NCI-H146 treated with DMSO at 0.1 percent for 48 hours (cell line): ENCODE measurements at regions not wholly inside any gene's neighbourhood (a gene's known extent, or its start where the extent isn't known, plus 50 kb on each side); places are given as distances from the start of the nearest gene placed in this dataset.
"Not testable (repeated sequence)": the region's sequence is repeated elsewhere in the genome, so short reads cannot be mapped to it uniquely, and the experiment has no call there.

Source experiments
- DNase-seq: peaks from one replicate; lab custom pipeline; 2025; ENCODE audit not compliant: unreplicated experiment; lab: John Stamatoyannopoulos, UW

DNA sequence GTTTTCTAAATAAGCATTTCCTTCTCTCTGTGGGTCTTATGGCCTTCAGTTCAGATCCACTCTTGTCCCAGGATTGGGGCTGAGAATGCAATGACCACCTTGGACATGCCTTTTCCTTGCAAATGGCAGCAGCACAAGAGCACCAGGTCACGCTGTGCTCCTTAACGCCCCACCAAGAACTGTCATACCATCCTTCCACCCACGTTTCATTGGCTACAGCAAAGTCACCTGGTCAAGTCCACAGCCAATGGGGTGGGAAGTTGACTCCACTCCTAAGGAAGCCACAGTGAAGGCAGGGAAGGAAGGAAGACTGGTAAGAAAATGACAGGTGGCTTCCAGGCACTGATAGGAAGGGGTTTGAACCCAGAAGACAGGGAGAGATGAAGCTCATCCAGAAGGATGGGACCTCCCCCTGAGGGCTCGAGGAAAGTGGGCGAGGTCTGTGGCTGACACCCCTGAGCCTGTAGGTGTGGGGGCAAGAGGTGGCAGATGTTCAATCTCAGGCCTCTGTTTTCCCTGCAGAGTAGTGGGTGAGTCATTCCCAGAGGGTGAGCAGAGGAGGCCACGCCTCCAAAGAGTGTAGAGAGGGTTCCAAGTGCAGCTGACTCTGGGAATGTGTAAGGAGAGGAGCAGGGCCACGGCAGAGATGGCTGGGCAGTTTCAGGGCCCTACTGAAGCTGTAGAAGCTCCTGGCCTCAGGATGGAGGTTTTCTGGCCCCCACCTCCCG lies 113.5 kb upstream of the VRK1 start:
- no peak for DNase-seq

DNA sequence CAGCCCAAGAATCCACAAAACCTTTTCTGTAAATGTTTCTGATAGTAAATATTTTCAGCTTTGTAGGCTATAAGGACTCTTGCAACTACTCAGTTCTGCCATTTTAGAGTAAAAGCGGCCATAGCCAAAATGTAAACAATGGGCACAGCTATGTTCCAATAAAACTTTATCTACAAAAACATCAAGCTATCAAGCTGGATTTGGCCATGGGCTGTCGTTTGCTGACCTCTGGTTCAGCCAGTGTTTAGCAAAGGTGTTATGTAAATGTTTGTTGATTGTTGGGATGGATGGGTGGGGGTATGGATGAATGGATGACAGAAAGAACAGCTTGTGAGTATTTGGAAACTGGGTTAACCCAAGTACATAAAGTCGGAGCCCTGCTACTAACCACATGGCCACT lies 111.1 kb upstream of the VRK1 start:
- DNase-seq = no peak

DNA sequence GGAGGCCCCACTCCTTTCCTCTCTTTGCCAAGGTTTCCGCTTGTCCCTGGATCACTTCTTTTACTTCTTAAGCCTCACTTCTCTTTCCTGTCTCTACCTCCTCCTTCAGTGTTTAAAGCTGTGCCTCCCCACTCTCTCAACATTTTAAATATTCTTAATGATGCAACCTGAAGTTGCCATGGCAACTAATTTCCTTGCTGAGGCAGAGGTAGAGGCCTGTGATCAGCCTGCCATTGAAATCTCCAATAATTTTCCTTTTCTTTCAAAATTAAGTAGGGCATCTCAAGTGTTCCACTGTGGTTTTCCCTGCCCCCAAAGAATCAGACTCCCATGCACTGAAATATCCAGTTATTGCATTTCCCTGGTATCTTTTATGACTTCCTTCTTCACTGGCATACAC lies 108.6 kb upstream of the VRK1 start:
- DNase-seq = no peak

DNA sequence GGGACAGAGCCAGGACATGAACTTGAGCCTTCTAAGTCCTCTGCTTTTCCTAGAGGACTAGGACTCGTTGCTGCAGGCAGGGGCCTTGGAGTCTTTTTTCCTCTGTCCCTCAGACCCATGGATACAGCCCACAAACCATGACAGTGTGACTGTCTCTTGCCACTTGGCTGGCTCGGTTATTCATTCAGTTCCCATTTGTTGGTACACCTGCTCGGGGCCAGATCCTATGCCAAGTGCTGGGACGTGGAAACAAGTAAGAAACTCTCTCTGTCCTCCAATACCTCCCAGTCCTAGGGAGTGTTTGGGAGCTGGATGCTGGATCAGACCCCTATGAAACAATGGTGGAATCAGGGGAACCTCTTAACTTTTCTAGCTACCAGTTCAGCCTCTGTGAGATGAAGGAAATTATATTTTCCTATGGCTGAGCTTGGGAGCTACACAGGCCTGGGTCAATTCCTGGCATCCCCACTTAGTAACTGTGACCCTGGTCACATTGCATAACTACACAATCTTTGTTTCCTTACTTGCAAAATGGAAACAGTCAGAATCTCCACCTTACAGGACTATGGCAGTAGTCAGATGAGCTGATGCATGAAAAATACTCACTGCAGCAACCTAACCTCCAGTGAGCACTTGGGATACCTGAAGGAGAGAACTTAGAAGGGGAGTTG lies 106.3 kb upstream of the VRK1 start:
- no peak for DNase-seq

DNA sequence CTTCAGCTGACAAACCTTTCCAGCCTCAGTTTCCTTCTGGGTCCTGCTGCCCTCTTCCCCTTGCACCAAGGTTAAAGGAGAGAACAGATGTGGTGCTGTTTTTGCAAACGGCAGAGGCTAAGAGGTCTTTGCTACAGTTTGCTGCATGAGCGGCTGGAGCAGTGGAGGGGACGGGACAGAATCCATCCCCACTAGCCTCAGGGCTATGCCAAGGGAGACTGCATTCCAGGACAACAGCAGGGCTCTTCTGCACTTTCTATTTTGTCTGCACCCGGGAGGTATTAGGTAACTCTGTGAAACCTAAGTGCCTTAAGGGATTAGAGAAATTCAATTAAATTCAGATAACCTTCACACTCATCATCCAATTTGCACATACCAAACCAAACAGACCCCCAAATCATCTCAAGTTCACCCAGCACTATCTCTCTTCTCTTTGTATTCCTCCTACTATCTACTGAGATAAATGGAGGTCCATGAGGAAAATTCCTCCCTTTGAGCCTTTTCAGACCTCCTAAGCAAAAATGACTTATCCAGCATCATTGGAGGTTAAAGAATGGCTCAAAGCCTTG lies 103.8 kb upstream of the VRK1 start:
- no peak for DNase-seq

DNA sequence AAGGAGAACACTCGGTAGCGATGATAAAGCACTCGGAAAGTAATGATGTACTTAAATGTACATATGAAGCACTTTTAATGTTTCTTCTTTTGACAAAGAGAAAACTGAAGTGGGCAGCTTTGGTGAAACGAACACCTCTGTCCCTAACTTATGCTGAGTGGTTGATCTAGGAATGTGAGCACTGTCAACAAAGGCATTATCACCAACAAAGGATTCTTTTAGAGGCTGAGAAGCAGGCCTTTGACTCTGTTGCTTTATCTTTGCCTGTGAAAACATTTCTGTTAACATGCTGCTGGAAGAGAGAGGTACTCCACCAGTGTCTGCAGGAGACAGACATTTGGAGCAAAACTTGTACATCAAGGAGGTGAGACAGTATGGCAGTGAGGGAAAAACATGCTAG lies 103.2 kb upstream of the VRK1 start:
- no peak for DNase-seq

DNA sequence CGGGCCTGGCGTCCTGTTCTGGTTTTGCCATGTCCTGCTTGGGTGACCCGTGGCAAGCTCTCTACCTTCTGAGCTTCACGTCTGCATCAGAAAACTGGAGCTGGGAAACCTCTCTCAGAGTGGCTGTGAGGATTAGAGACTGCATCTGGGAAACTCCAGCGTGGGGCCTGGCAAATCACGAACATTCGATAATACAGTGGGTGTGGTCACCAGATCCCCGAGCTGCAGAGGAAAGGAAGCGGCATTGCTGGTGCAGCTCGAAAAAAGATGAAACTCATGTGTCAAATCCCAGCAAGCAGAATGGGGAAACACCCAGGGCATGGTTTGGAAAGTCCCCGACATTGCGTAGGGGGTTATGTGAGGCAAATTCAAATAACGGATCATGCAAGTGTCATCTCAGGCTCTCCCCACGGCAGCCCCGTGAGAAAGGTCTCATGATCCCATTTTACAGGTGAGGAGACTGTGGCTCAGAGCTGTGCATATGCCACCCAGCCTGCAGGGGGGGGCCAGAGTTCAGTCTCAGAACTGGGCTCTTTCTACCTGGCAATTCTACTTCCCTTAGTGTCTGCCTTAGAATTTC lies 98.1 kb upstream of the VRK1 start:
- no peak for DNase-seq

DNA sequence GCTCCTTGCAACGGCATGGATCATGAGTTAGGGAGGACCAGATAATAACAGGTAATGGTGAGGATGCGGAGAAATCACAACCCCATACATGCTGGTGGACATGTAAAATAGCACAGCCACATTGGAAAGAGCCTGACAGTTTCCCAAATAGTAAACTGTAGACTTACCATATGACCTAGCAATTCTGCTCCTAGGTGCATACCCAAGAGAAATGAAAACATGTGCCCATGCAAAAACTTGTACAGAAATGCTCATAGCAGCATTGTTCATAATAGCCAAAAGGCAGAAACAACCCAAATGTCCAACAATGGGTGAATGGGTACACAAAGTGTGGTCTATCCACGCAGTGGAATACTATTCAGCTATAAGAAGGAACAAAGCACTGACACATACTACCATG lies 97.5 kb upstream of the VRK1 start:
- no peak for DNase-seq

DNA sequence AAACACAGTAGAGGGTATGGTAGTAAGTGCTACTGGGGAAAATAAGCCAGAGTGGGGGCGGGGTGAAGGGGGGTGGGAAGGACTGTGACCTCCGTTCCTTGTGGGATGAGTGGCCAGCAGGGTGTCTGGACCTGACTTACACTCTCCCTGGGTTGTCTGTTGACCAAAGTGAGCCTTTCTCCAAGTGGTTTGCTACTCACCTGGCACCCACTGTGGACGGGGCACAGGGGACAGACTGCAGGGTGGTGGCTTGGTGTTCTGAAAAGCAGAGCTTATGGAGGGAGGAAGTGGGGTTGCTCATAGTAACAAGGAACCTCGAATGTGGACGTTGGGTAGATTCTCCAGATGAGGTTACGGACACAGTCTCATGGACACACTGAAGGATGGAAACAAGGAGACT lies 94.4 kb upstream of the VRK1 start:
- no peak for DNase-seq

DNA sequence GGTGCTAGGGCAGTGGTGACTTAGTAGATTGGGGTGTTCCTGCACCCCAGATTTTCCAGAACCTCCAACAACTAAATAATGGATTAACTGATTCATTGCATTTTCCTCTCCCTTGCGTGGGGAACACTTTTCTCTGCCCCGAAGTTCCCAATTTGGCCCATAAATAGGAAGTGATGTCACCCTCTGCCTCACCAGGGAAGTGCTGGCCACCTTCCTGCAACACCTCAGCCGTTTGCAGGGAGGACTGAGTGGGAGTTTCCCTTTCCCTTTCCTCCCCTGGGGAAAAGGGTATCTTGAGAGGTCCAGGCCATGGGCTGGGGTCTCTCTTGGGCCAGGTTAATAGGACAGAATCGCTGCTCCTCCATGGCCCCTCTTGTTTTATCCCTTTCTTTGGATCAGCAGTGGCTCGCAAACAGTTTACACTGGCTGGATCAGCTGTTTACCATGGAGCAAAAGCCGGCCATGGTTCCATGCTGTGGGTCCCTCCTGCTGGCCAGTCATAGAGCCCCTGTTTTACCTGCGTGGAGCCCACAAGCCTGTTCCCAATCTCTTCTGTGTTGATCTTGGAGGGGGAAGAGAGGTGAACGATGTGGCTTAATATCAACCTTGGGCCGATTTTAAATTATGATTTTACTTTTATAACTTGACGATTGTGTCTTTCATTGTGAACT lies 91.6 kb upstream of the VRK1 start:
- no peak for DNase-seq

DNA sequence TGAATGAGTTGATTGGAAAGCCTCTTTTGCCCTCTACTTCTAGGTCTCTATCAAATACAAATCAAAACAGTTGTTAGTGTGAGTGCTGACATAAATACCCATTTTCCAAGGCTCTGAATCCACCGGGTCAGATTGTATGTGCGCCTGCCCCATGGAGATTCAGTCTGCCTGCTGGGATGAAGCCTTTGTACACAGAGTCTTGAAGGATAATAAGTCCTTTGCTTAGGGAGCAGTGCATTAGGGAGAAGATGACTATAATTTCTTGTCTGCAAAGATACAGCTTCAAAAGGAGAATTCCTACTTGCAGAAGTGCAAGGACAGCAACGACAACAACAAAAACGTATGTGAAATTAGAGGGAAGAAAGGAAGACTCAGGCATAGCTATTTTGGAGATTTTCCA lies 90.3 kb upstream of the VRK1 start:
- no peak for DNase-seq

DNA sequence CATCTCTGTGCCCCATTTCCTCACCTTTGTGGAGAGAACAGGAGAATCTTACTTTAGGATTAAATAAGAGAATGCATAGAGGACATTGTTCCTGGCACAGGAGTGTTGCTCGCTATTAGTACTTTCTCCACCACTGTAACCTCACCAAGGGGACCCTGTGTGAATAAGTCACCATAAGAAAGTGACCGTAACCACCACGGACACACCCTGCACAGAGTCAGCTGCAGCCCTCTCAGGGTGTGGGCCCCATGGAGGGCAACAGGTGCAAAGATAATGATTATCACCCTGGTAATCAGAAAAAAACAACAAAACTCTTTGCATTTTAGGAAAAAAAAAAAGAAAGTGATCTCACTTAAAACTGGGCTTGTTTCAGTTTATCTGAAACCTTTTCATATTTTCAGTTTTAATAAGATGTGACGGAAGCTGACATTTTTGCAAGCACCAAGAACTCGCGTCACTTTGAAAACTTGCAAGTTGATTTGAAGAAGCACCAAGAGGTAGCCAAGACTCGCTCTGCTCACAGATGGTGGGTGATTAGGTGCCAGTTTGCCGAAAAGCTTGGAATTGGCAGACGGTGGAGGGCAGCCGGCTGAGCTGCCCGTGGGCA lies 87.0 kb upstream of the VRK1 start:
- DNase-seq = peak; percentile 16

DNA sequence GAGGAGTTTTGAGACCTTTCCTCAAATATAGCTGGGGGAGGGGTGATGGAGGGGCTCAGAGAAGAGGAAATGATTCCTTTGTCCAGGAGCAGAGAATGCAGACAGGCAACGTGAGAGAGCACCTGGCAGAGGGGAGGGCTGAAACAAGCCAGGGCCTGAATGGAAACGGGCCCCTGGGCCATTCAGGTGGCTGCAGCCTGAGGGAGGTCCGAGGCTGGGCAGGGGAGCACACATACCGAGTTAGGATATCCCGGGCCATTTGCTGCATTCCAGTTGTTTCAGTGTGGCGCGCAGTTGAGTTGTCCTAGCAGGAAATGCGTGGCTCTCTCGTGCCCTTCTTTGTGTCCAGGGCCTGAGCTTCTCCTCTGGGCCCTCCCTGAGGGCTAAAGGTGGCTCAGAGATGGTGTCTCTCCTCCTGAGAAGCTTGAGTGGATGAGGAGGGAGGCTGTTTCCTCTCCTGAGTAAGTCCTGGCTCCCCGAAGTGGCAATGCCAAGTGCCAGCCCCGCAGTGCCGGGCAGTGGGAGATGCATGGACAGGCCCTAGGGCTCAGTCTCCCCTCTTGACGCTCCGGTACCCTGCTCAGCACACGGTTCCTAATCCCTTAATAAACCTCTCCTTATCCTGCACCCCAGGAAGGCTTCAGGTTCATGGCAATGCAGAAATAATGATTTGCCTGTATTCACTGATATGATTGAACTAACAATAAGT lies 85.5 kb upstream of the VRK1 start:
- no peak for DNase-seq

DNA sequence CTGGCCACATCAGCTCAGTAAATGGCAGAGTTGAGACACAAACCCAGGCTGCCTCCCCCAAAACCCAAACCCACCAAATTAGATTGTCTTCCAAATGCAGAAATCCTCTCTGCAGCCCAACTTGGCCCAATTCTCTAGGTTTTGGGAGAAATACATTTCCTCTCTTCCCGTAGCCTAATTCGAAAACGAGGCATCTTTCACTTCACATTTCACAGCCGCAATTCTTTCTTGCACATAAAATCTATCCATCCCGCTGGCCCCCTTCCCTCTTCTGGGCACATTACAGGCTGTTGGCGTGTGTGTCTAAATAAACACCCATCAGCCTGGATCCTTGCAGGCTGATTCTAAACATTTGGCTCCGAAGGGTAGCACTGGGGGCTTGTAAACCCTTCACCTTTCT lies 83.8 kb upstream of the VRK1 start:
- DNase-seq = no peak

DNA sequence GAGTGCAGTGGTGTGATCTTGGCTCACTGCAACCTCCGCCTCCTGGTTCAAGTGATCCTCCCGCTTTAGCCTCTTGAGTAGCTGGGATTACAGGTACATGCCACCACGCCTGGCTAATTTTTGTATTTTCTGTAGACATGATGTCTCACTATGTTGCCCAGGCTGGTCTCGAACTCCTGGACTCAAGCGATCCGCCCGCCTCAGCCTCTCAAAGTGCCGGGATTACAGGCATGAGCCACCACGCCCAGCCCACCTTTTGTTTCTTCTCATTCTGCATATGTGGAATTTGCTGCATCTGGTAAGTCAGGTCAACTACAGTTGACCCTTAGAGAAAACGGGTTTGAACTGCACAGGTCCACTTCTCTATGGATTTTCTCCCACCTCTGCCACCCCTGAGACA lies 82.6 kb upstream of the VRK1 start:
- DNase-seq = not testable (repeated sequence)

DNA sequence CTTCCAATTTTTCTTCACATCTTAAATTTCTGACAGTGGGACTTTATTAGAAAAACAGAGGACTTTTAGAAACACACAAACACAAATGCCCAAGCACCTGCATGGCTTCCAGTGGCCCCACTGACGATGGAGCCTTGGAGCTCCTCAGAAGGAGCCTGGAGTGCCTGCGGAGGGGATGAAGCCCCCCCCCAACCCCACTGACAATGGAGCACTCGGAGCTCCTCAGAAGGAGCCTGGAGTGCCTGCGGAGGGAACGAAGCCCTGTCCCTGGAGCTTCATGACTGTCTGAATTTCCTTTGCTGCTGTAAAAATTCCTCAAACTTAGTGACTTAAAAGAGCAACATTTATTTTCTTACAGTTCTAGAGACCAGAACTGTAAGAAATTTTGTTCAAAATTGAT lies 80.1 kb upstream of the VRK1 start:
- DNase-seq = no peak

DNA sequence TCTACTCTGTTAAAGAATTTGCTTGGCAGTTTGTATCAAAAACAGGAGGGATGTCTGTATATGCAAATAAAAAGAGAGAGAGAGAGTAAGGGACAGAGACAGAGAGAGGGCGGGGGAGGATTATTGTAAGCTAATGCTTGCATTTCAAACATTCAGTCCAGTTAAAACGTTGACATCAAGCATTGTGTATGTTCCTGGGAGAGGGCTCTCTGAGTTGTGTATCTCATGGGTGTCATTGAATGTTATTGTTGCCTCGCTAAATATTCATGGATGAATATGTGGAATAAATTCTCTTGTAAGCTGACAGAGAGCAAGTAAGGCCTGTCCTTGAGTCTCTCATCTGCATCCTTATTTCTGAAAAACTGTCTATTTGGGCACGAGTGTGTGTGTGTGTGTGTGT lies 78.8 kb upstream of the VRK1 start:
- no peak for DNase-seq

DNA sequence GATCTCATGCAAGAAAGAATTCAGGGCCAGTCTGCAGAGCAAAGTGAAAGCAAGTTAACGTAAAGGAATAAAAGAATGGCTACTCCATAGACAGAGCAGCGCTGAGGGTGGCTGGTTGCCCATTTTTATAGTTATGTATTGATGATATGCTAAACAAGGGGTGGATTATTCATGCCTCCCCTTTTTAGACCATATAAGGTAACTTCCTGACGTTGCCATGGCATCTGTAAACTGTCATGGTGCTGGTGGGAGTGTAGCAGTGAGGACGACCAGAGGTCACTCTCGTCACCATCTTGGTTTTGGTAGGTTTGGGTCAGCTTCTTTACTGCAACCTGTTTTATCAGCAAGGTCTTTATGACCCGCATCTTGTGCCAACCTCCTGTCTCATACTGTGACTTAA lies 76.5 kb upstream of the VRK1 start:
- not testable (repeated sequence) for DNase-seq

DNA sequence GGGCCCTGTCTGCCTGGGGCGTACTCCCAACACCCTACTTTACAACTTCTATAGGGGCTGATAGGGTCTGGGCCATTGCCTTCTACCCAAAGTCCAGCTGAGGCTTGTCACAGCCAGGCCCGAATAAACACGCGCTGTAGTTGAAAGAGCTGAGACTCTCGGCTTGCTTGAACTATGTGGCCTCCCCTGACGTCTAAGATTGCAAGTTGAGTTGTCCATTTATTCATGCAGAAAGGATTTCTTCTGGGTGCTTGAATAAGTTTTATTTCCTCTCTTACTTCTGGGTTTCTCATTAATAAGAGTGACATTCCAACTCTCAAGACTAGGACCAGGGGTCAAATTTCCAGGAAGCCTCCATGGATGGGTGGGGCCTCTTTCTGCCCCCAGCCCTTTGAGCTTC lies 74.4 kb upstream of the VRK1 start:
- DNase-seq = no peak

DNA sequence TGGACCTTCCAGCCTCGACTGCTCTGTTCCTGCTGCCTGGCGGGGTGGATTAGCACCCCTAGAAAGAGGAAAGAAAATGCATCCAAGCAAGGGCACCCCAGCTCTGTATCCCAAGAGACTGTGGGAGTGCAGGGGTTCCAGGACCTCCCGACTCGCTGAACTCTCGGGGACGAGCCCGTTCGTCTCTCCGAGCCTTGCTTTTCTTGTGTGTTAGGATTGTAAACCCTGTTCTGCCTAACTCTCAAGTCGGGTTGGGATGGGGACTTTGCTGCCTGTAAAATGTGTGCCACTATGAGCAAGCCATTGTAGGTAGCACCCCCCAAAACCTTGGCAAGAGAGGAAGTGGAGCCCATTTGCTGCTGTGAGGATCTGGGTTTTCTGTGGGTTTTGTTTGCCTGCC lies 73.2 kb upstream of the VRK1 start:
- no peak for DNase-seq

DNA sequence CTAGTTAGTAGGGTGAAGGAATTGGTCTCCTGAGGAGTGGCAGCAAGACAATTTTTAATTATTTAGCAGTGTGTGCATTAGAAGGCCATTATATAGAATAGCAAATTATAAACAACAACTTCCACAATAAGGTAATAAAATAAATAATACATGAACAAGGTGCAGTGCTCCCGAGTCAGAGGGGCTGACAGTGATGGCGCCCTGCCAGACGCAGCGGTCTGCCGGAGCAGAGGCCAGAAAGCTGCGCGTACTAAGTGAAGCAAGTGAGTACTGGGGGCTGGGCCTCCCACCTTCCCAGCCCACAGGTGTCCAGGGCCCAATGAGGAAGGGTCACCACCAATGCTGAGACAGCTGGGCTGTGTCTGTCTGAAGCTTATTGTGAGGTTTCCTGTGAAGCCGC lies 72.0 kb upstream of the VRK1 start:
- DNase-seq = no peak
